Trophoblast cell (in vitro differentiated cells and primary cell): ENCODE measurements at regions not wholly inside any gene's neighbourhood (a gene's known extent, or its start where the extent isn't known, plus 50 kb on each side); places are given as distances from the start of the nearest gene placed in this dataset.
A peak's percentile ranks its signal among the peaks of the same experiment; 100 is the strongest.

Source experiments
- DNase-seq, 2 donors: peaks; one replicate each; pipeline ENCODE4 v3.0.0-alpha.2; 2016
- H2AFZ ChIP-seq: 2 replicates; pipeline ENCODE4 v1.6.1; 2013; ENCODE audit warnings: low read length, moderate library complexity, mild to moderate bottlenecking; ENCODE audit not compliant: insufficient read depth, poor library complexity
- H2AK5ac ChIP-seq: 2 replicates; pipeline ENCODE4 v1.6.1; 2013; ENCODE audit warnings: mild to moderate bottlenecking, low read length
- H2BK120ac ChIP-seq: 2 replicates; pipeline ENCODE4 v1.6.1; 2013; ENCODE audit warnings: low read length, mild to moderate bottlenecking, moderate library complexity; ENCODE audit not compliant: insufficient read depth, poor library complexity
- H2BK12ac ChIP-seq: 2 replicates; pipeline ENCODE4 v1.6.1; 2013; ENCODE audit warnings: mild to moderate bottlenecking, low read length, moderate library complexity
- H2BK5ac ChIP-seq: 2 replicates; pipeline ENCODE4 v1.6.1; 2013; ENCODE audit warnings: low read length, low read depth, moderate library complexity, mild to moderate bottlenecking; ENCODE audit not compliant: poor library complexity
- H3K14ac ChIP-seq: 2 replicates; pipeline ENCODE4 v1.6.1; 2013; ENCODE audit warnings: mild to moderate bottlenecking, low read length
- H3K18ac ChIP-seq: 2 replicates; pipeline ENCODE4 v1.6.1; 2013; ENCODE audit warnings: mild to moderate bottlenecking, low read length
- H3K23ac ChIP-seq: 2 replicates; pipeline ENCODE4 v1.6.1; 2013; ENCODE audit warnings: low read length
- H3K27ac ChIP-seq: 2 replicates; pipeline ENCODE4 v1.5.1; 2013; ENCODE audit warnings: low read depth, mild to moderate bottlenecking, inconsistent platforms, low read length, moderate library complexity
- H3K27me3 ChIP-seq: 2 replicates; pipeline ENCODE4 v1.6.1; 2013; ENCODE audit warnings: inconsistent platforms, mild to moderate bottlenecking, low read length, moderate library complexity; ENCODE audit not compliant: insufficient read depth
- H3K36me3 ChIP-seq, 2 experiments: 1 replicate in 1 of 2; 2 replicates in 1 of 2; pipeline ENCODE4 v1.6.1; 2013; ENCODE audit warnings: low read length in 2 of 2, mild to moderate bottlenecking in 2 of 2, moderate library complexity in 1 of 2; ENCODE audit not compliant: insufficient read depth in 2 of 2, control insufficient read depth in 1 of 2
- H3K4ac ChIP-seq: 2 replicates; pipeline ENCODE4 v1.6.1; 2013; ENCODE audit warnings: low read depth, mild to moderate bottlenecking, low read length, moderate library complexity
- H3K4me1 ChIP-seq, 2 experiments: 1 replicate in 1 of 2; 2 replicates in 1 of 2; pipeline ENCODE4 v1.6.1; 2013; ENCODE audit warnings: low read length in 2 of 2, mild to moderate bottlenecking in 2 of 2, moderate library complexity in 1 of 2; ENCODE audit not compliant: insufficient read depth in 2 of 2, control insufficient read depth in 1 of 2
- H3K4me2 ChIP-seq: 2 replicates; pipeline ENCODE4 v1.6.1; 2013; ENCODE audit warnings: inconsistent platforms, mild to moderate bottlenecking, low read length, moderate library complexity
- H3K4me3 ChIP-seq: 2 replicates; pipeline ENCODE4 v1.5.1; 2013; ENCODE audit warnings: mild to moderate bottlenecking, low read depth, low read length, inconsistent platforms
- H3K79me1 ChIP-seq: one replicate; pipeline ENCODE4 v1.6.1; 2013; ENCODE audit warnings: low read length
- H3K79me2 ChIP-seq: 2 replicates; pipeline ENCODE4 v1.6.1; 2013; ENCODE audit warnings: low read length, mild to moderate bottlenecking; ENCODE audit not compliant: control insufficient read depth, insufficient read depth, poor library complexity
- H3K9ac ChIP-seq: 2 replicates; pipeline ENCODE4 v1.6.1; 2013; ENCODE audit warnings: mild to moderate bottlenecking, low read length
- H3K9me3 ChIP-seq: 2 replicates; pipeline ENCODE4 v1.6.1; 2013; ENCODE audit warnings: low read depth, mild to moderate bottlenecking, control low read depth, inconsistent platforms, low read length; ENCODE audit not compliant: insufficient read depth
- H4K12ac ChIP-seq: 2 replicates; pipeline ENCODE4 v1.6.1; 2013; ENCODE audit warnings: low read depth, mild to moderate bottlenecking, low read length, moderate library complexity
- H4K8ac ChIP-seq: 2 replicates; pipeline ENCODE4 v1.6.1; 2013; ENCODE audit warnings: low read depth, mild to moderate bottlenecking, low read length, moderate library complexity
- H4K91ac ChIP-seq: one replicate; pipeline ENCODE4 v1.6.1; 2013; ENCODE audit warnings: low read depth, mild to moderate bottlenecking, low read length, moderate library complexity
- WGBS: extraction: QIAGEN DNeasy Blood & Tissue Kit; methylation state at CpG from one replicate; pipeline ENCODE4 v1.1.7; 2013; ENCODE audit warnings: missing lambda C conversion rate; ENCODE audit not compliant: insufficient read length, insufficient coverage; ENCODE audit errors: extremely low coverage; 5-methylcytosine and 5-hydroxymethylcytosine counted together

GRCh38 chr5:7050986-7051385 is 337.8 kb downstream of the TENT4A start:
- Histone ChIP-seq H3K27me3 (no peaks in the 10 kb centered on the region), H2AK5ac (no peak overlapping the region), H3K27ac (no peak overlapping the region), H3K9ac (no peak overlapping the region), H3K14ac (no peak overlapping the region), H3K4ac (no peak overlapping the region), H2BK5ac (no peak overlapping the region), H4K91ac (no peak overlapping the region), H2AFZ (no peak overlapping the region), H3K4me2 (no peak overlapping the region), H4K12ac (no peak overlapping the region), H3K79me1 (no peaks in the 10 kb centered on the region), H2BK12ac (no peak overlapping the region), H3K9me3 (no peaks in the 10 kb centered on the region), H3K4me3 (no peak overlapping the region), H3K36me3 (no peaks in the 10 kb centered on the region), H3K4me1 (no peaks in the 10 kb centered on the region), H3K79me2 (no peaks in the 10 kb centered on the region), H3K23ac (no peak overlapping the region), H4K8ac (no peak overlapping the region), H3K18ac (no peak overlapping the region), H2BK120ac (no peak overlapping the region)
- no peak for DNase-seq
- WGBS: no CpG with 5 or more reads among the region's 1 CpG

- no peak overlapping the region for H2BK12ac ChIP-seq
- H3K27ac ChIP-seq: no peak overlapping the region
- no peaks in the 10 kb centered on the region for H3K27me3 ChIP-seq
- H3K4ac ChIP-seq: no peak overlapping the region
- H2AK5ac ChIP-seq: no peak overlapping the region
- H4K12ac ChIP-seq: no peak overlapping the region
- H3K4me1 ChIP-seq: no peaks in the 10 kb centered on the region
- H2BK120ac ChIP-seq: no peak overlapping the region
- no peak overlapping the region for H2AFZ ChIP-seq
- H3K79me1 ChIP-seq: no peaks in the 10 kb centered on the region
- DNase-seq: no peak
- H3K4me2 ChIP-seq: no peak overlapping the region
- H3K9me3 ChIP-seq: no peaks in the 10 kb centered on the region
- H3K23ac ChIP-seq: no peak overlapping the region
- H3K79me2 ChIP-seq: no peaks in the 10 kb centered on the region
- no peak overlapping the region for H4K91ac ChIP-seq
- no peak overlapping the region for H4K8ac ChIP-seq
- no peaks in the 10 kb centered on the region for H3K36me3 ChIP-seq
- no peak overlapping the region for H3K9ac ChIP-seq
- H3K4me3 ChIP-seq: no peak overlapping the region
- H3K18ac ChIP-seq: no peak overlapping the region
- H3K14ac ChIP-seq: no peak overlapping the region
- no peak overlapping the region for H2BK5ac ChIP-seq
Measured at GRCh38 chr5:7053125-7053524, 339.9 kb downstream of the TENT4A start.

DNA sequence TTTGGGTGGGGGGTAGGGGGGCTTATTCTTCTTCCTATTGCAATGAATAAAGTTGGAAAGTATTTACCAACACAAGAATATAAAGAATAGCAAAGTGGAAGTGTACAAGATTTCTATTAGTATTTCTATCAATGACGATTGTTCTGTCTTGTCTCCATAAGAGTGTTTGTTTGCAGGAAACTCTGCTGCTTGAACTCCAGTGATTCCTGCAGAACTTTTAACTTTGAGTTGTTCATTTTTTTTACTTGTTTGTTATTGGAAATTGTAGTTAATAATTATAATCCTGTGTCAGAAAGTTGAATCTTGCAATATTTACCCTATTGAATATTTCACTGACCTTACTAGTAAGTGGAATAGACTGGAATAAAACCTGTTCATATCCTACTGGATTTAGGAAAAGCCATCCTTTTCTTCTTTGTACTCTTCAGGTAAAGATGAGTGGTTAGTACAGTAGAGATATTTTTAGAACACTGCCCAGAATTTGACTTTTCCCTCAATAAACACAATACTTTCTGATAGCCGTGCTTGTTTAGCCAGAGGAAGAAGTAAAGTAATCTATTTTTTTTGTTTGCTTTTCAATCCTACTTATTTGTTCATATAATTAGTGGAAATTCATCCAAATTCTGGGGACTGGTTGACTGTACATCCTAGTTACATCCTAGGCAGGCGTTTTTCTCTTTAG is 340.4 kb downstream of the TENT4A start:
- H4K91ac ChIP-seq: no peak overlapping the region
- H3K23ac ChIP-seq: no peak overlapping the region
- no peaks in the 10 kb centered on the region for H3K27me3 ChIP-seq
- H4K12ac ChIP-seq: no peak overlapping the region
- H3K9ac ChIP-seq: no peak overlapping the region
- no peak overlapping the region for H3K4me3 ChIP-seq
- H3K14ac ChIP-seq: no peak overlapping the region
- no peak overlapping the region for H3K4me2 ChIP-seq
- H3K9me3 ChIP-seq: no peaks in the 10 kb centered on the region
- no peak overlapping the region for H3K18ac ChIP-seq
- H3K79me2 ChIP-seq: no peaks in the 10 kb centered on the region
- H2BK5ac ChIP-seq: no peak overlapping the region
- WGBS: no CpG with 5 or more reads among the region's 3 CpGs
- H2AK5ac ChIP-seq: no peak overlapping the region
- no peaks in the 10 kb centered on the region for H3K4me1 ChIP-seq
- no peaks in the 10 kb centered on the region for H3K79me1 ChIP-seq
- H3K27ac ChIP-seq: no peak overlapping the region
- DNase-seq: no peak
- H3K36me3 ChIP-seq: no peaks in the 10 kb centered on the region
- no peak overlapping the region for H2BK12ac ChIP-seq
- no peak overlapping the region for H3K4ac ChIP-seq
- no peak overlapping the region for H4K8ac ChIP-seq
- H2BK120ac ChIP-seq: no peak overlapping the region
- H2AFZ ChIP-seq: no peak overlapping the region

GRCh38 chr5:7066471-7067235 is 329.3 kb upstream of the ADCY2 start:
- Histone ChIP-seq H4K91ac (no peak overlapping the region), H2BK12ac (no peak overlapping the region), H3K18ac (no peak overlapping the region), H3K79me2 (no peaks in the 10 kb centered on the region), H2BK5ac (no peak overlapping the region), H3K79me1 (no peaks in the 10 kb centered on the region), H3K14ac (no peak overlapping the region), H3K4me1 (peaks cover 0 to 3% of the 10 kb centered on the region in 2 experiments), H3K9me3 (peaks cover under 1% of the 10 kb centered on the region), H2AFZ (no peak overlapping the region), H2AK5ac (no peak overlapping the region), H3K27me3 (no peaks in the 10 kb centered on the region), H3K4me2 (no peak overlapping the region), H4K8ac (no peak overlapping the region), H2BK120ac (no peak overlapping the region), H3K4me3 (no peak overlapping the region), H3K4ac (no peak overlapping the region), H3K23ac (peak overlapping the region; percentile 48), H3K36me3 (no peaks in the 10 kb centered on the region), H3K27ac (no peak overlapping the region), H3K9ac (no peak overlapping the region), H4K12ac (no peak overlapping the region)
- no CpG with 5 or more reads among the region's 10 CpGs for WGBS
- peak; percentile 84 to 94 for DNase-seq
